ENCODE measurements at regions not wholly inside any gene's neighbourhood (a gene's known extent, or its start where the extent isn't known, plus 50 kb on each side); places are given as distances from the start of the nearest gene placed in this dataset.

DNA sequence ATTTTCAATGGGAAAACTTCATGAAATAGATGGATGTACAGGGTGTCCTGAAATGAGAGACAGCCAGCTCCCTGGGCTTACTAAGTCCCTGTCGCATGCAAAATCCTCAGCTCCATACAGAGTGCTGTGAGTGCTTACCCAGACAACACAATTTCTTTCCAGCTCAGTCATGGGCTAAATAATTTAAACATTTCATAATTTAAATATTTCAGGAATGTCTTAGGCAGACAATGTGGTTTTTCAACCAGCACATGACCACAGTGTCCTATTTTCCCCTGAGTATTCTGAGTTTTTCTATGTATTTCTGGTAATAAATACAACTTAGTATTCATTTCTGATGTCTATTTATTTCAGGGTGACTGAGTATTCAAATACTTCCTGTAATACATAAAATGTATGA is 188.5 kb upstream of the SNX2 start:
- H3K4me3 ChIP-seq (ENCODE audit: low read depth, low read length) = no peak overlapping the region
- TF ChIP-seq, protein P1, sequence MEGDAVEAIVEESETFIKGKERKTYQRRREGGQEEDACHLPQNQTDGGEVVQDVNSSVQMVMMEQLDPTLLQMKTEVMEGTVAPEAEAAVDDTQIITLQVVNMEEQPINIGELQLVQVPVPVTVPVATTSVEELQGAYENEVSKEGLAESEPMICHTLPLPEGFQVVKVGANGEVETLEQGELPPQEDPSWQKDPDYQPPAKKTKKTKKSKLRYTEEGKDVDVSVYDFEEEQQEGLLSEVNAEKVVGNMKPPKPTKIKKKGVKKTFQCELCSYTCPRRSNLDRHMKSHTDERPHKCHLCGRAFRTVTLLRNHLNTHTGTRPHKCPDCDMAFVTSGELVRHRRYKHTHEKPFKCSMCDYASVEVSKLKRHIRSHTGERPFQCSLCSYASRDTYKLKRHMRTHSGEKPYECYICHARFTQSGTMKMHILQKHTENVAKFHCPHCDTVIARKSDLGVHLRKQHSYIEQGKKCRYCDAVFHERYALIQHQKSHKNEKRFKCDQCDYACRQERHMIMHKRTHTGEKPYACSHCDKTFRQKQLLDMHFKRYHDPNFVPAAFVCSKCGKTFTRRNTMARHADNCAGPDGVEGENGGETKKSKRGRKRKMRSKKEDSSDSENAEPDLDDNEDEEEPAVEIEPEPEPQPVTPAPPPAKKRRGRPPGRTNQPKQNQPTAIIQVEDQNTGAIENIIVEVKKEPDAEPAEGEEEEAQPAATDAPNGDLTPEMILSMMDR (conservative IDR thresholded peaks at IDR 0.05; ENCODE audit: low read depth, low read length) = no peak
- DNase-seq (ENCODE audit: low read depth) = peak; percentile 80

DNA sequence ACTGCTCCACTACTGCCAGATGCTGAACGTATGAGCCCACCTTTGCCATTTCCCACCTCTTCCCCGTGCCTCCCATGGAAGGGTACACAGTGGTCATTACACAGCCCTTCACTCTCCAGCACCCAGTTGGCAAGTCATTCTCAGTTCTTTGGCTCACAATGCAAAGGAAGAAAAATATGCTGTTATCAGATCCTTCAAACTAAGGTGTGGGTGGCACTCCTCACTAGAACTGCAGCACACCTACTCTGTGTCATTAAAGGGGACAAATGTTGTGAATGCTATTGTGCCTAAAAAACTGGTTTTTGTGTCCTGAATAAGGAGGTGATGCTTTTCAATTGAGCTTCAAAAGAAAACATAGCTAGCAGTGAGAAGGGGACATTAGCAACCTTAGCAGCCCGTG is 183.1 kb upstream of the SNX2 start:
- TF ChIP-seq, protein P1 (conservative IDR thresholded peaks at IDR 0.05; ENCODE audit: low read depth, low read length) = no peak
- no peak for DNase-seq (ENCODE audit: low read depth)
- H3K4me3 ChIP-seq (ENCODE audit: low read depth, low read length) = no peak overlapping the region

DNA sequence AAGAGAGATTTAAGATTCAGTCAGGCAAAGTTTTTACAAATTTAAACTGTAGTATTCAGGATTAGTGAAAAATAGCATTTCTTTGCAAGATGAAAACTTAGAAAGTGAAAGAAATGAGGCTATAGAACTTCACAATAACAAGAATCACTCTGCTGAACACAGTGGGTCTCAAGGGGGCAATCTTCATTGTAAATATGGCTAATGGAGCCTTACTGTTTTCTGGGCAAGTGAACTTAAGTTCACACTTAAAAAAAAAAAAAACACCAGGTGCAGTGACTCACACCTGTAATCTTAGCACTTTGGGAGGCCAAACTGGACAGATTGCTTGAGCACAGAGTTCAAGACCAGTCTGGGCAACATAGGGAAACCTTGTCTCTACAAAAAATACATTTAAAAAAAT is 175.9 kb upstream of the SNX2 start:
- TF ChIP-seq, protein P1 (conservative IDR thresholded peaks at IDR 0.05; ENCODE audit: low read depth, low read length) = no peak
- no peak overlapping the region for H3K4me3 ChIP-seq (ENCODE audit: low read depth, low read length)
- DNase-seq (ENCODE audit: low read depth) = no peak

DNA sequence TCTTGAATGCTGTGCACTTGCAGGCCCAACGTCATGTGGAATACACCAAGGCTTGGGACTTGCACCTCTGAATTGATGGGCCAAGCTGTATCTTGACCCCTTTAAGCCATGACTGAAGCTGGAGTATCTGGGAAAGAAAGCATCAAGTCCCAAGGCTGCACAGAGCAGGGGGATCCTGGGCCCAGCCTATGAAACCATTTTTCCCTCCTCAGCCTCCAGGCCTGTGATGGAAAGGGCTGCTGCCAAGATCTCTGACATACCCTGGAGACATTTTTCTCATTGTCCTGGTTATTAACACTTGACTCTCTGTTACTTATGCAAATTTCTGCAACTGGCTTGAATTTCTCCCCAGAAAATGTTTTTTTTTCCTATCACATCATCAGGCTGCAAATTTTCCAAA is 174.0 kb upstream of the SNX2 start:
- TF ChIP-seq, protein P1 (conservative IDR thresholded peaks at IDR 0.05; ENCODE audit: low read depth, low read length) = no peak
- no peak overlapping the region for H3K4me3 ChIP-seq (ENCODE audit: low read depth, low read length)
- DNase-seq (ENCODE audit: low read depth) = no peak

DNA sequence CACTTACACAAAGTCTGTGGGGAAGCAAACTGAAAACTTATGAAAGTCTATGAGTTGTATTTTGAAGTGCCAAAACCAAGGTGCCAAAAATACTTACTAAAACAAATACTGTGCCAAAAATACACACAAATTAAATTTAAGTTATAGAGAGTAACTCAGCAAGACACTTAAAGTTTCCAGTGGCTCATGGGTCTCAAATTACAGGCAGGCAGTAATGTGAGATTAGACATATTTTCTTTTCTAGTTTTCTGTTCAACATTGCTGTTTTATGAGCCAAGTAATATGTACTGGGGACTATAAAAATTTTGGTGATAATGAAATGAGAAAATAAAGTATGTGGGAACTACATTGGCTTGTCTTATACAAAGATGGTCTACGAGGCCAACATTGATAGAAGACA is 172.2 kb upstream of the SNX2 start:
- peak; percentile 42 for DNase-seq (ENCODE audit: low read depth)
- TF ChIP-seq, protein P1 (conservative IDR thresholded peaks at IDR 0.05; ENCODE audit: low read depth, low read length) = no peak
- no peak overlapping the region for H3K4me3 ChIP-seq (ENCODE audit: low read depth, low read length)

DNA sequence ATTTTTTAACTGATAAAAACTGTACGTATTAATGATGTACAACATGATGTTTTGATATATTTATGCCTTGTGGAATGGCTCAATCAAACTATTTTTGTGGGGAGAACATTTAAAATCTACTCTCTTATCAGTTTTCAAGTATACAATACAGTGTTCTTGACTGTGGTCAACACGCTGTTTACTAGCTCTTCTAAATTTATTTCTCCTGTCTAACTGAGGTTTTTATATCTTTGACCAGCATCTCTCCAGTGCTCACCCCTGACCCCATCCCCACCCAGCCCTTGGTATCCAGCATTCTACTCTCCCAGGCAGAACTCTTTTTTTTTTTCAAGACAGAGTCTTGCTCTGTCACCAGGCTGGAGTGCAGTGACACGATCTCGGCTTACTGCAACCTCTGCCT is 169.6 kb upstream of the SNX2 start:
- TF ChIP-seq, protein P1 (conservative IDR thresholded peaks at IDR 0.05; ENCODE audit: low read depth, low read length) = no peak
- no peak for DNase-seq (ENCODE audit: low read depth)
- H3K4me3 ChIP-seq (ENCODE audit: low read depth, low read length) = no peak overlapping the region

DNA sequence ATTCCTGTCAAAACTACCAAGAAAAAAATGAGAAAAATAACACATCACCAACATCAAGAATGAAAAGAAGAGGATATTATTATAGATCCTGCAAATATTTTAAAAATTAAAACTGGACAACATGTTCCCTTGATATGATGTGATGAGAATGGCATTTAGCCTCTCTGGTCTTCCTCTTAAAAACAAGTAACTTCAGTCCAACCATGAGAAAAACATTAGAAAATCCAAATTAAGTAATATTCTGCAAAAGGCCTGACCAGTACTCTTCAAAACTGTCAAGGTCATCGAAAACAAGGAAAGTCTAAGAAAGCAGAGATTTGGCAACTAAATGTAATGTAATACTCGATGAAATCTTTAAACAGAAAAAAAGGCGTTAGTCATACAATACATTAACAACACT is 167.1 kb upstream of the SNX2 start:
- DNase-seq (ENCODE audit: low read depth) = peak; percentile 43
- TF ChIP-seq, protein P1 (conservative IDR thresholded peaks at IDR 0.05; ENCODE audit: low read depth, low read length) = no peak
- H3K4me3 ChIP-seq (ENCODE audit: low read depth, low read length) = no peak overlapping the region
